Stimulated activated CD8-positive, alpha-beta memory T cell treated with anti-CD3 and anti-CD28 coated beads, Interleukin-2, amount 100 ng/mL, for 48 hours (primary cell): ENCODE measurements at regions not wholly inside any gene's neighbourhood (a gene's known extent, or its start where the extent isn't known, plus 50 kb on each side); places are given as distances from the start of the nearest gene placed in this dataset.

ENCODE experiments used
- DNase-seq, 2 donors: peaks; one replicate each; pipeline ENCODE4 v3.0.0-alpha.2; 2020; ENCODE audit warnings: low read depth in 2 of 2

DNA sequence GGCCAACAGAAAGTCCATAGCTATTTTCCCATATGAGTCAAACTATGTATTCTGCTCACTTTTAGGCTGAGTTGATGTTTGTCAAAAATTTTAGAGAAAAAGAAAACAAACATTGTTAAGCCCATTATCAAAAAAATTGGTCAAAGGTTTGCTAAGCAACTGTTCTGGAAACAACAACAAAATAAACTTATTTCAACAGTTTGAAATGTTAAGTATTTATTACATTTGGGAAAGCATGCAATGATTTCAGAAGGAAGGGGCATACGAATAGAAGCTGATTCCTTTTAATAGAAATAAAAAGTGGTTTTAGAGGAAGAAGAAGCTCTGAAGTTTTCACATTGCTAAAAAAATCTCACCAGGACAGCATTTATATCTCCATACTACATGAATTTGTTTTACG lies 1837.5 kb upstream of the CELF4 start:
- DNase-seq: no peak

DNA sequence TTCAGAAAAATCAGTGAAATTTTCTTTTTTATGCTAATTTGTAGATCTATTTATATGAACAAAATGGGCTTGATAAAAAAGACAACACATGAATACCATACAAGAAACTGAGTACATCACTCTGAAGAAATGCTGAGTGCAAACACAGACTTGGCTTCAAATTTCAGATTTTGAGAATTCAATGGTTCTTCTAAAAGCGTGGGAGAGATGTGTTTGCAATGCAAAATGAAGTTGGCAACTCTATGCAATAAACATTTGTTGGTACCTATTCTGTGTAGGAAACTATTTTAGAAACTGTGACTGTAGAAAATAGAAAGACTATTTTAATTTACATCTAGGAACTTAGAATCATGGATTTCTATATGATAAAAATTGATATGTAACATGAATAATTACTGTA lies 1834.1 kb upstream of the CELF4 start:
- DNase-seq: no peak

DNA sequence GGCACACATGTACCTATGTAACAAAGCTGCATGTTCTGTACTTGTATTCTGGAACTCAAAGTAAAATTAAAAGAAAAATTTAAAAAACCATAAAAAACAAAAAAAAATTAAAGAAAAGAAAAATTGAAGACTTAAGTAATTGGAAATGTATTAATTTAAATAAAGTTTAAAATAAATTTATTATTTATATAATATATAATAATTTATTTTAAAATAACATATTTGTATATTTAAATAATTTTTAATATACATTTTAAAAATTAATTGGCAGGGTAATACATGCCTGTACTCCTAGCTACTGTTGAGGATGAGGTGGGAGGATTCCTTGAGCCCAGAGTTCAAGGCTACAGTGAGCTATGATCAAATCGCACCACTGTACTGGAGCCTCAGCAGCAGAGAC lies 1830.6 kb upstream of the CELF4 start:
- DNase-seq: no peak

- no peak for DNase-seq
Observed at GRCh38 chr18:39389800-39390379, 1824.3 kb upstream of the CELF4 start.

- DNase-seq: no peak
Observed at GRCh38 chr18:39380866-39381265, 1815.3 kb upstream of the CELF4 start.

GRCh38 chr18:39380186-39380725 lies 1814.7 kb upstream of the CELF4 start:
- no peak for DNase-seq

DNA sequence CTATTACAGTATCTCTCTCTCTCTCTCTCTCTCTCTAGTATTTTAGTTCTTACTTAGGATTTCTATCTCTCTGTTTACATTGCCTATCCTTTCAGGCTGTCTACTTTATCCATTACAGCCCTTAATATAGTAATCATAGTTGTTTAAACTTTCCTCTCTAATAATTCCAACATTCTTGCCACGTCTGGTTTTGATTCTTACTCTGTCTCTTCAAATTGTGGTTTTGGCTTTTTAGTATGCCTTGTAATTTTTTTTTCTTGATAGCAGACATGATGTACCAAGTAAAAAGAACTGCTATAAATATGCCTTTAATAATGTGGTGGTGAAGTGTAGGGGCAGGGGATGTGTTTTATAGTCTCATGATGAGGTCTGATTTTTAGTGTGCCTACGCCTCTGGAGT lies 1809.5 kb upstream of the CELF4 start:
- DNase-seq: no peak

DNA sequence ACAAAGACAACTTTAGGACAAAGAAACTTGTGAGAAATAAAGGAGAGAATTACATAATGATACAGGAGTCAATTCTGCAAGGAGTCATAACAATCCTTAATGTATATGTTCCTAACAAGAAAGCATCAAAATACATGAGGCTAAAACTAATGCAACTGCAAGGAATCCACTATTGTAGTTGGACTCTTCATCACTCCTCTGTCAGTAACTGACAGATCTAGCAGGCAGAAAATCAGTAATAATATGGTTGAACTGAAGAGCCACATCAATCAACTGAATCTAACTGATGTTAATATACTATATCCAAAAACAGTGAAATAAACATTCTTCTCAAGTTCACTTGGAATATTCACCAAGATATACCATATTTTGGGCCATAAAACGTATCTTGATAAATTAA lies 1806.4 kb upstream of the CELF4 start:
- DNase-seq: no peak

- DNase-seq: no peak
Observed at GRCh38 chr18:39366656-39367055, 1801.1 kb upstream of the CELF4 start.

DNA sequence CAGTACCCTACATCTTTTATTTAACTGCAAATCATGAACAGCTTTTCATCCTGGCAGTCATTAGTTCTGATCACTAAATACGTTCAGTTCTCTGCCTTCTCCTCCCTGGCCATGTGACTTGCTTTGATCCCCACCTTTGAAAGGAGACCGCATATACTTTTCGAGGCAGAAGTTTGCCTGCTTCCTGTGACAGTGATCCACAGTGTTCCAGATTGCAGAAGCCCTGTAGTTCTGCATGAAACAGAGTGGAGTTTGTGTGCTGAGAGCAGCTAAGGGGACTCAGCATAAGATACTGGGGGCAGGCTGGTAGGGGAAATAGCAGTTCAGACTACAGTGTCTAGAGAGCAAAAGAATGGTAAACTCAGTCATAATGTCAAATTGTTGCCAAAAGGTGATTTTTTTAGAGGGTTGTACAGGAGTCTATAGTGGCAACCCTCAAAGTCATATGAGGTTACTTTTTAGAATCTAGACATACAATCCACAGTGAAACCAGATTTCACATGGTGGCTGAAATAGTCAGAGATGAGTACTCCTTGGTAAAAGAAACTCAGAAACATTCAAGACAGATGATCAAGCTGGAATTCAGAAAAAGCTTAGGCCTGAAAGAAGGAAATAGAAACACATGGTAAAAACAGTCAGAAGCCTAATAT lies 1800.4 kb upstream of the CELF4 start:
- no peak for DNase-seq

DNA sequence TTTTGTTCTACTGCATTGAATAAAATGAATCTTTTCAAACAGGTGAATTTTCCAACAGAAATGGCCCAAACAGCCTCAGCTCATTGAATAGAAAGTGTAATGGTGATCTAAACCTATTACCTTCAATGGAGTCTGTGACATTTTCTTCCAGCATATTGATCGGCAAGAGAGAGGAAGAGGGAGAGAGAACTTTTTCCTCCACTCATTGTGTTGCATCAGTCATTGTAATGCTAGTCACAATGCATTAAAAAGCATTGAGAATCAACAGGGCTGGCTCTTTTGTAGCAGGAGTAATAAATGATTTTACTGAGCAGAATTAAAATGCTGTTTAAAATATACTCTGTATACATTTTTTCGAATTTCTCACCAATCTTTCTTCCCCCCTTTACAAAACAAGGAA lies 1794.5 kb upstream of the CELF4 start:
- no peak for DNase-seq

GRCh38 chr18:39359636-39360035 lies 1794.0 kb upstream of the CELF4 start:
- no peak for DNase-seq

DNA sequence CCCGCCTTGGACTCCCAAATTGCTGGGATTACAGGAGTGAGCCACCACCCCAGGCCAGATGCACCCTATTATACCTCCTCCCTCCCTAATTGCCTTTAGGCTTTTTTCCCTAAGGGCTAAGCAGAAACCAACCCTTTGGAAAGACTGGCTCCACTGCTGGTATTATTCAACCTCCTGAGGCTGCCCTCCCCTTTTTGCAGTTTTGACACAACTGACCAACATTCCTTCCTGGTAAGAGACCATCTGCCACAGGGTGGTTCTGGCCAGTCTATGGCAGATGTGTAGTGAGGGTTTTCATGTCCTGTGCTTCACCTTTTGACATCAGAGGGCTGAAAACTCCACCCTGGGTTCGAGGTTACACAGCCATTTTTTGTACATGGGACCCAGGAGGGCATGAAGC lies 1785.3 kb upstream of the CELF4 start:
- no peak for DNase-seq

GRCh38 chr18:39349801-39350200 lies 1784.2 kb upstream of the CELF4 start:
- no peak for DNase-seq

- no peak for DNase-seq
Observed at GRCh38 chr18:39348757-39349156, 1783.2 kb upstream of the CELF4 start.

GRCh38 chr18:39347701-39348100 lies 1782.1 kb upstream of the CELF4 start:
- DNase-seq: no peak

- no peak for DNase-seq
Observed at GRCh38 chr18:39346916-39347315, 1781.3 kb upstream of the CELF4 start.

DNA sequence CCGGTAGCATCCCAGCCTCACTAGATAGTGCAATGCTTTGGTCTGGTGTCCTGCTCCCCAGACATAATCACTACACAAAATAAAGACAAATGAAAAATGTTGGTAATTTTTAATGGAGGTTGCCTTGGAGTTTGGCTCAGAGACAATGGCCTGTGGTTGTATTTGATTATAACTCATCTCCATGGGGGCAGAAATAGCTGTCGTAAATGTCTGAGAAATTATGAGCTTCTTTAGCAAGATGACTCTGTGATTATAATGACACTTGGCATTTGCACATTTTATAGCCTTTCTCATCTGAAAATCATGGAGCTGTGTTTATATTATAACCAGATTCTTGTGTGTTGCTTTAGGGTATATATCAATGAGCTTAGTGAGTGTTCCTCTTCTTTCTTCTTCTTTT lies 1779.7 kb upstream of the CELF4 start:
- DNase-seq: no peak

GRCh38 chr18:39344487-39344886 lies 1778.9 kb upstream of the CELF4 start:
- no peak for DNase-seq

- no peak for DNase-seq
Observed at GRCh38 chr18:39341129-39341528, 1775.5 kb upstream of the CELF4 start.

DNA sequence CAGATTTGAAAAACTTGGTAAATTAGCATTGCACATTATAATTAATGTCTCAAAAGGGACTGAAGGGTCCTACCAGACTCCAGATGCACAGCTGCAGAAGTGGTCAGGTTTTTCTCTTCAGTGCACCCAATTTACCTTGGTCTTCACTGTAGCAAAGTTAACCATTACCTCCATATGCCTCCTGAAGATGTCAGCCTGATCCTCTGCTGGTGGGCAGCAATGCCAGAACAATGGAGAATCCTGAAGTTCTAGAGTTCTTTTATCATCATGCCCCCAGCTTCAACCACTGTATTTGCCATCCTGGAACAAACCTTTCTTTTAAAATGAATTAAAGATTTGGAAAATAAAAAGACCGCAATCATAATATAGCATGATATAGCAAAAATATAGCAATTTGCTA lies 1774.8 kb upstream of the CELF4 start:
- no peak for DNase-seq

DNA sequence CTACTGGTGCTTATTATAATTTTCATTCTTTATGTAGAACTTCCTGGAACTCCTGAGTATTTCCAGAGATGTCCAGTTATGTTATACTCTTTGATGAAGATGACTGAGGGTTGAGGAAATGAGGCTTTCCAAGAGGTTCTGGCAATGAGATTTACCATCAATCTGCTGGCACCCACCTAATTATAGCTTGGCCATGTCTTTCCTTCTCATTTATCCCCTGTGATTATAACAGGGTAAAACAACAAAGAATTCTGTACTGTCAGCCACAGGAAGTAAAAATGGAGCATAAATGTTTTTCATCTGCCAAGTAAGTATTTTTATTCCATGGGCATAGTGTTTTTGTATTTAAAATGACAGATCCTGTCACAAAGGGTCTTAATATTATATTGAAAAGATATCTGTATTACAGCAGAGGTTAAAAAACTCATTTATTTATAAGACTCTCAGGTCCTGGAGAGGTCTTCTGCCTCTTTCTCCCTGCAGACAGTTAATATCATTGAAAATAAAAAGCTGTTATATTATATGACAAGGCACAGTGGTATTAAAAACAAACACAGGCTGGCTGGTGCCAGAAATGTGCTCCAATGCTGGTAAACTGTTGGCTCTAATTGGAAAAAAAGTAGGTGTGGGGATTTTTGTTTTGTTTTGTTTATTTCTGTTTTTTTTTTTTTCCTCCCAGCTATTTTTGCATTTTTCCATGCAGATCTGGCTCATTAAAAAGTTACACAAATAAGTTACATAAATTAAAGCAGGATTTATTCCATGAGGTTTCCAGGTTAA lies 1764.1 kb upstream of the CELF4 start:
- no peak for DNase-seq

DNA sequence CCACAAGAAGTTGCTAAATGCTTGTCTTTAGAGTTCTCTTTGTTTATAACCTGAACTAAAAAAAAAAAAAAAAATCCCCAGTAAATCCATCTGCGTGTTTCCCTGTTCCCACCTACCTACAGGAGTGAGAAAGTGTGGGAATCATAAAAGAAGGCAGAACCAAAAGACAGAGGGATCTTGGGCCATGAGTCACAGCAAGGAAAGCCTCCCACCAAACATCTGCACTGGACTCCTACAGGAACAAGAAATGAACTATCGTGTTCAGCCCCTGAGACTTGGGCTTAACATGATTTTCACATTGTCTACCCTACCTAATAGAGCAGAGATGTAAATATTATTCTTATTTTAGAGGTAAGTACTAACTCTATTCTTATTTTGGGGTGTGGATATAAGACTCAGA lies 1761.2 kb upstream of the CELF4 start:
- DNase-seq: no peak
